Heart left ventricle (tissue), 16 donors: ENCODE measurements at regions not wholly inside any gene's neighbourhood (a gene's known extent, or its start where the extent isn't known, plus 50 kb on each side); places are given as distances from the start of the nearest gene placed in this dataset.

Source experiments
- ATAC-seq, 4 donors: fragments of 200-7000 bp; cut with Tn5 transposase; one replicate each; pipeline ENCODE4 v1.9.1; 2020 to 2022; ENCODE audit warnings: moderate library complexity in 4 of 4, mild to moderate bottlenecking in 3 of 4, moderate number of reproducible peaks in 1 of 4
- DNase-seq, 5 donors: peaks; one replicate each; pipeline ENCODE4 v3.0.0-alpha.2; 2020
- H3K27ac ChIP-seq, 12 donors: fragments of 200-600 bp; sonication (generic) in 4 of 12; one replicate each; pipeline versions ENCODE4 v1.5.0 to v1.8.0; 2016 to 2022; ENCODE audit warnings: mild to moderate bottlenecking in 2 of 12
- H3K27me3 ChIP-seq, 9 donors: fragments of 200-600 bp; sonication (generic) in 2 of 9; one replicate each; pipeline versions ENCODE4 v1.5.1 to v1.8.0; 2016 to 2022; ENCODE audit warnings: mild to moderate bottlenecking in 3 of 9
- H3K36me3 ChIP-seq, 9 donors: fragments of 200-600 bp; sonication (generic) in 2 of 9; one replicate each; pipeline versions ENCODE4 v1.5.0 to v1.8.0; 2018 to 2022; ENCODE audit warnings: mild to moderate bottlenecking in 2 of 9
- H3K4me1 ChIP-seq, 12 donors: fragments of 200-600 bp; sonication (generic) in 4 of 12; one replicate each; pipeline versions ENCODE4 v1.5.0 to v1.8.0; 2016 to 2022; ENCODE audit warnings: mild to moderate bottlenecking in 3 of 12
- H3K4me3 ChIP-seq, 12 donors: fragments of 200-600 bp; sonication (generic) in 4 of 12; one replicate each; pipeline versions ENCODE4 v1.5.0 to v1.8.0; 2017 to 2022; ENCODE audit warnings: mild to moderate bottlenecking in 9 of 12, moderate library complexity in 4 of 12
- H3K9me3 ChIP-seq, 12 donors: fragments of 200-600 bp; sonication (generic) in 4 of 12; one replicate each; pipeline versions ENCODE4 v1.5.0 to v1.8.0; 2016 to 2022; ENCODE audit warnings: mild to moderate bottlenecking in 1 of 12
- CTCF ChIP-seq, 12 donors: fragments of 200-600 bp; sonication (generic) in 4 of 12; IDR thresholded peaks; one replicate each; pipeline versions ENCODE4 v1.5.0 to v1.8.0; 2018 to 2022; ENCODE audit warnings: antibody characterized with exemption in 12 of 12, mild to moderate bottlenecking in 5 of 12
- POLR2A ChIP-seq, 2 donors: fragments of 450-650 bp; IDR thresholded peaks; one replicate each; pipeline ENCODE4 v1.6.1; 2017; ENCODE audit warnings: antibody characterized with exemption in 2 of 2, mild to moderate bottlenecking in 2 of 2, moderate library complexity in 2 of 2
- WGBS, 4 donors: extraction: QIAGEN DNeasy Blood & Tissue Kit in 2 of 4; methylation state at CpG; one replicate each; pipeline versions ENCODE4 v1.1.5 to v1.1.7; 2013 to 2018; 5-methylcytosine and 5-hydroxymethylcytosine counted together
- intact Hi-C, 10 donors: fragments of 100-400 bp; cut with DNase I; formaldehyde crosslinking; loops; one replicate each; pipeline versions ENCODE4 v1.11.1 to v1.14.2; 2022
- donor health status: ischemic (EF 13 %, LVEDD 7.1; RV severe dilation, severe dysfunction).
- donor health status: healthy with polysubstance abuse.
- donor health status: DM: no; HTN: yes; CAD: no.
- donor health status: DM: no; HTN: no; CAD: no.
- donor health status: ischemic (EF 25% LVEDD 6.9; RV normal size, moderate dysfunction).
- donor health status: ischemic (EF 25% LVEDD 5.7; RV mildly dilated, moderate dysfunction).
- donor health status: healthy.
- donor health status: DM: yes; HTN: yes; CAD: no.
- donor health status: ischemic (EF 35%, LVEDD 5.7; RV mildly dilated, moderate dysfunction).
- donor health status: nonischemic (EF 11% LVEDD 7.7; RV severe dilation, severe dysfunction).
- donor health status: DM: yes; HTN: yes; CAD: no.
- donor health status: PGD.
- donor health status: ischemic (EF 29% LVEDD 5.4; RV normal size, mild dysfunction).
- donor health status: nonischemic (EF 23%, LVEDD 6.1; RV moderate dilation, normal function).

GRCh38 chr20:21981179-21981578 lies 275.7 kb downstream of the PAX1 start:
- Histone ChIP-seq H3K4me3 (no peak overlapping the region), H3K4me1 (peaks cover 0 to 14% (median 0%) of the 10 kb centered on the region in 12 donors), H3K36me3 (no peaks in the 10 kb centered on the region), H3K27ac (peak overlapping the region in 6 of 12 donors; percentile 30 to 52 (median 43)), H3K27me3 (no peaks in the 10 kb centered on the region), H3K9me3 (peaks cover 0 to 2% (median 0%) of the 10 kb centered on the region in 12 donors)
- DNase-seq (no peak), ATAC-seq (peak in 1 of 4 donors; percentile 16)
- 64 to 75% (median 65%) methylated on average over 3 of the region's 3 CpGs for WGBS, 4 donors
- TF ChIP-seq CTCF (IDR thresholded peaks at IDR 0.05) (no peak), POLR2A (IDR thresholded peaks at IDR 0.05) (no peak)
- intact Hi-C loops: no loop called here

GRCh38 chr20:21971436-21971835 lies 266.0 kb downstream of the PAX1 start:
- TF ChIP-seq POLR2A (IDR thresholded peaks at IDR 0.05) (no peak), CTCF (IDR thresholded peaks at IDR 0.05) (no peak)
- DNase-seq (no peak), ATAC-seq (no peak)
- 65 to 74% (median 71%) methylated on average over 2 of the region's 2 CpGs for WGBS, 4 donors
- H3K27ac ChIP-seq: no peak overlapping the region
- H3K4me1 ChIP-seq: no peaks in the 10 kb centered on the region
- no peaks in the 10 kb centered on the region for H3K27me3 ChIP-seq
- H3K36me3 ChIP-seq: no peaks in the 10 kb centered on the region
- peaks cover 0 to 23% (median 1%) of the 10 kb centered on the region in 12 donors for H3K9me3 ChIP-seq
- H3K4me3 ChIP-seq: no peak overlapping the region
- intact Hi-C loops: no loop called here

- Histone ChIP-seq H3K36me3 (no peaks in the 10 kb centered on the region), H3K27ac (no peak overlapping the region), H3K4me1 (no peaks in the 10 kb centered on the region), H3K9me3 (peaks cover 0 to 2% (median 0%) of the 10 kb centered on the region in 12 donors), H3K4me3 (no peak overlapping the region), H3K27me3 (no peaks in the 10 kb centered on the region)
- DNase-seq (no peak), ATAC-seq (no peak)
- intact Hi-C loops: no loop called here
- TF ChIP-seq CTCF (IDR thresholded peaks at IDR 0.05): no peak
- no peak for TF ChIP-seq POLR2A (IDR thresholded peaks at IDR 0.05)
Observed at GRCh38 chr20:21968486-21968885, 263.0 kb downstream of the PAX1 start.

GRCh38 chr20:21967481-21967880 lies 262.0 kb downstream of the PAX1 start:
- 65 to 70% (median 69%) methylated on average over 5 of the region's 5 CpGs for WGBS, 4 donors
- no peak overlapping the region for H3K27ac ChIP-seq
- DNase-seq (no peak), ATAC-seq (no peak)
- intact Hi-C loops: no loop called here
- no peaks in the 10 kb centered on the region for H3K27me3 ChIP-seq
- TF ChIP-seq POLR2A (IDR thresholded peaks at IDR 0.05) (no peak), CTCF (IDR thresholded peaks at IDR 0.05) (no peak)
- H3K4me3 ChIP-seq: no peak overlapping the region
- no peaks in the 10 kb centered on the region for H3K36me3 ChIP-seq
- H3K4me1 ChIP-seq: no peaks in the 10 kb centered on the region
- H3K9me3 ChIP-seq: peaks cover 0 to 11% (median 0%) of the 10 kb centered on the region in 12 donors
